GM20431 (cell line): ENCODE measurements at regions not wholly inside any gene's neighbourhood (a gene's known extent, or its start where the extent isn't known, plus 50 kb on each side); places are given as distances from the start of the nearest gene placed in this dataset.
"Not testable (repeated sequence)": the region's sequence is repeated elsewhere in the genome, so short reads cannot be mapped to it uniquely, and the experiment has no call there.

ENCODE experiments used
- in situ Hi-C: fragments of 300-500 bp; cut with MseI, MboI; formaldehyde crosslinking; loops from one replicate; pipeline ENCODE4 v1.15.0; 2020; ENCODE audit warnings: low sequenced_read_pairs; ENCODE audit not compliant: unreplicated experiment

DNA sequence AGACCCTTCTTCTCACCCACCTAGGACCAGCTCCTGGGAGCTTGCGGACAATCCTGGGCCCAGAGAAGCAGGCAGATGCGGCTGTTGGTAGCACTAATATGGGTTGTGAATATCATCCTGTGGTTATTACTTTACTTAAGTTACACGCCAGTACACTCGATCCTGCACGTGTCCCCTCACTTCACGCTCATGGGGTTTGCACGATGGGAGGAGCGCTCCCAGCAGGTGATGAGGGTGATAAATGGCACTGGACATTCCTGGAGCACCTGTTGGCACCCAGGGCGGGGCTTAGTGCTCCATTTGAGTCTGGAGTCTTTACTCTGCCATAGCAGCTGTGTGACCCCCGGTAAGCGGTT lies 335.1 kb downstream of the PREX1 start:
- in situ Hi-C loops: no loop called here

DNA sequence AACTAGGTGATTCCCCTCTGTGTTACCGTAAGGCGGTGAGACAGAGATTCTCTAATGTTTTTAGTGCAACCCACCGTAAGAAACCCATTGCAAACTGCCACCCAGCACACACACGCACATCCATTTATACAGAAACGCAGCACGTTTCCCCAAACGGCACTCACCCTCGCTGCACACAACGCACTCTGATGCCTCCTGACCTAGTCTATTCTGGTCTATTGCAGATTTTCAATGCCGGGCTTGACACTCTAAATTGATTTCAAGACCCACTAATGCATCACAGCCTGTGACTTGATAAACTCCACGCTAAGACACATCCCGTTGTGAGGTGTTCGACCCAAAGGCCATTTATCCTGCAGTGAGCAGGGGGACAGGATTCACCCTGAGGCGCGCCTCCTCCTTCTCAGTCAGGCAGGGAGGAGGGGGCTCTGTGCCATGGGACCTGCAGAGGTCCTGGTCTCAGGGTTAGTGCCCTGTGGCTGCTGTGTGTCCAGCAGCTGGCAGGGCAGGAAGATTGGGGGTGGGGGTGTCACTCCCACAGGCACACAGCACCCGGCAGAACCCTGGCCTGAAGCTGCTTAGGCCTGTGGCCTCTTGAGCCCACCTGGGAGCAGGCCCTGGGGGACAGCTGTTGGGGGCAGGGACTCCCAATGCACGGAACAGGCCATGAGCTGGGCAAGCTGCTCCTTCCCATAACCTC lies 335.6 kb downstream of the PREX1 start:
- in situ Hi-C loops: no loop called here

DNA sequence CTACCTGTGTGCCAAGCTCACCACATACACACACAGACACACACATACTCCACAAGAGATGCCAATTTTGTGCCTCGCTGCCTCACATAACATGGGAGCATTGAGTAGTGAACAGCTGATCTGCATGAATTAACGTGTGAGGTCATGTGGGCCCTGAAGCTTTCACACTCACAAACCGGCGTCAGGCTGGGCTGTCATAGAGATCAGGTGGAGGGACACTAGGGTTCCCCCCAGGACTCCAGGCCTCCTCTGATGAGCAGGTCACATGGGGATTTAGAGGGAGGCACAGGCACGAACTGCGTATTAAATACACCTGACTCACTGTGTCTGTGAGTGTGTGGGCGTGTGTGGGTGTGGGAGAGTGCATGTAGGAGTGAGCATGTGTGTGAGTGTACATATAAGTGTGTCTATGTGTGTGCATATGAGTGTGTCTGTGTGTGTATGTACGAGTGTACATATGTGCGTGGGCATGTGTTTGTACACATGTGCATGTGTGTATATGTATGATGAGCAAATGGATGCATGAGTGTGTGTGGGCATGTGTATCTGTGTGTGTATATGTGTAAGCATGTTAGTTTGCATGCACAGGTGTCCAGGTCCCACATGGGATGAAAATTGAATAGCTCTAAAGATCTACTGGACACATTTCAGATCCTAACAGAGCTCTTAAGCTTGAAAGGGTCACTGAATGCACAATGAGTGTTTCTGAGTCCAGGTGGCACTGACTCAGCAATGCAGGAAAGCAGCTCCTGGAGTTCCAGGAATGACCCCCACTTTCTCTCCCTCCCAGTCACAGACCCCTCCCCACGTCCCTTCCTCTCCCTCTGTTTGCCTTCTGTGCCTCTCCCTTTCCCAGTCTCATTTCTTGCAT lies 336.6 kb downstream of the PREX1 start:
- in situ Hi-C loops: no loop called here

DNA sequence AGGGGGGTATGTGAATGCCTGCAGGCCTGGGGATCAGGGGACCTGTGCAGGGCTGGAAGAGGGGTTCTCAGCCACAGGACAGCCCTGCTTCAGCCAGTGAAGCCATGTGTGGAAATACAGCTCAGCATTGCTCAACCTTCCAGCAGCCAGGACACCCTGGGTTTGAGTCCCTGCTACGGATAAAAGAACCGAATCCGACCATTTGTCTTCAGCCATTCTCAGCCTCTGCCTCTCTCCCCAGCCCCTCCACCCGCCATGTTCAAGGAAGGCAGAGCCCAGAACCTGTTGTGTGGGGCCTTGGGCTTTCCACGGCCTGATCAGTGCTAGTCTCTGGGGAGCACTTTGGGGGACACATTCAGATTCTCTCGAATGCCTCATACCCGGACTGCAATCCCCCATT lies 337.5 kb downstream of the PREX1 start:
- in situ Hi-C loops: not testable (repeated sequence)

DNA sequence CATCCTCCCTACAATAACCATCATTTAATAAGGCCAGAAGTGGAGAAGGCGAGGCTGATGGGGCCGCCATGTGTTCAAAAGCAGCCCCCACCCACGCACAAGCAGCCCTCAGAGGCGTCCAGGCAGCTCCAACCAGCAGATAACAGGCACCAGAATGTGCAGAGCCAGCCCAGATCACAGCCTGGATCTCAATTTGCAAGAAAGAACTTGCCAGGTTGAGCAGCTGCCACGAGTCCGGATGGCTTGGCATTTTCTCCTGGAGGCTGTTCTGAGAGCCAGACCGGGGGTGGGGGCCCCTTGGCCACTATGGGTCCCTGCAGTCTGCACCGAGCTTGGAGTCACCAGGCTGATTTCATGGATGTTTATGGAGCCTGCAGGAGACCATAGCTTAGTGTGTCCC lies 338.1 kb downstream of the PREX1 start:
- in situ Hi-C loops: no loop called here

DNA sequence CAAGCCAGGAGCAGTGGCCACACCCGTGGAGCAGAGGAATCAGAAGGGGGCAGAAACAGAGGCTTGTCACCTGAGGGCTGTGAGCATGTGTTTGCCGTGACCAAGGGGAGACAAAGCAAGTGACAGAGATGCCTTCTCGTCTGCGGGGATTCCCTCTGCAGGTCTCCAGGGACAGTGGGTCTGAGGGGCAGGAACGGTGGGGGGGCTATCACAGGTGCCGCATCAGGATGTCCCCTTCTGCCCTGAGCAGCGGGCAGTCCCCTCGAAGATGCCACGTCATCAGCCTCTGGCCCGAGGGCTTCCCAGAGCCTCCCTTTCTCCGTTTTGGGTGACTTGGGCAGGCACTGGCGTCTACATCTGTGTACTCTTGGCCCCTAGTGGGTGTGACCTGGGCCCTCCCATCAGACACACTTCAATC lies 338.7 kb downstream of the PREX1 start:
- in situ Hi-C loops: no loop called here

DNA sequence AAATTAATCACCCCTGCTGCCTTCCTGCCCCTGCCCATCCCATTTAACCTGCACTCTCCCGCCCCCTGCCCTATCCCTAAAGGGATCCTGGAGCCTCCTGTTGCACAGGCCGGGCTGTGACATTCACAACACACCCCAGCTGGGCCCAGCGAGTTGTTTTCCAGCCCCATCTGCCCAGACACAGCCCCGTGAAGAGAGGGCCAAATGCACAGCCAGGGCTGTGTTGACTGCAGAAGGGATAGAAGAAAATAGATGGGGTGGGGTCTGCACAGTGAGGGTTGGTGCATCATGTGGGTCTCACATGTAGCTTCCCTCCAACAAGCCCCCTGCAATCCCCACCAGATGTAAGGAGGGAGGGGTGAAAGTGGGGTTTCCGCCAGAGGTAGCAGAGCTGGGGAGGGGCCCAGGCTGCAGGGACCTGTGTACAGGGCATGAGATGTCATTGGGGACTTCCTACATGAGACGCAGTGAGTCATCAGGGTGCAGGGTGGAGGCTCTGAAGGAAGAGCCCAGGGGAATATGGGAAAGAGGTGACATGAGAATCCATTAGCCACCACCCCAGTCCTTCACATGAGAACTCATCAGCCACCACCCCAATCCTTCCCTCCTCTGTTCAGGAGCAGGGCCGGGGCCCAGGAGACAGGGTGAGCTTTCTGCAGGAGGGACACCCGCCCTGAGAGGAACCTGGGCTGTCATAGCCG lies 339.3 kb downstream of the PREX1 start:
- in situ Hi-C loops: not testable (repeated sequence)

DNA sequence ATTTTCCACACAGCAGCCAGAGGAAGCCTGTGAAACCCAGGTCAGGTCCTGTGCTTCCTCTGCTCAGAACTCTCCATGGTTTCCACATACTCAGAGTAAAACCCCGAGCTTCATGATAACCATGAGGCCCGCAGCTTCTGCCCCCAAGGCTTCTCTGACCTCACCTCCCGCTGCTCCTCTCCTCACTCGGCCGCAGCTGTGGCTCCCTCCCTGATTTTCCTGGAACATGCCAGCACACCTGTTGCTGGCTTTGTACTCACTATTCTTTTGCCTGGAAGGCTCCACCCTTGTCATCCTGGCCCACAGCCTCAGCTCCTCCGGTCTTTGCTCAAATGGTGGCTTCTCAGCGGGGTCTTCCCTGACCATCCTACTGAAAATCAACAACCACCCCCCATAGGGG lies 341.7 kb downstream of the PREX1 start:
- in situ Hi-C loops: no loop called here

DNA sequence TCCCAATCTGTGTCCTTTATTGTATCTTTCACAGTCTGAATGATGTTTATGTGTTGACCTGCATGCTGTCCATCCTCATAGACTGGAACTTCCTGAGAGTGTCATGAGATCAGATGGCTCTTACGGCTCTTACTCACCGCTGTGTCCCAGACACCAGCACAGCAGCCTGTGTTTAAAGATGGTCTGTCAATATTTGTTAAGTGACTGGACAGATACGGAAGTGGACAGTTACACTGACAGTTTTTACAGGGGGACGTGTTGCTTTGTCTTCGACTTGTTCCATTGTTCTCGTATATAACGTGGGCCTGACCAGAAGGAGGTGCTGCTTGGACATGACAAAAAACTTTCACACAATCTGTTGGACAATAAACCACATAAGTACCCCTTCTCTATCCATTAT lies 342.6 kb downstream of the PREX1 start:
- in situ Hi-C loops: not testable (repeated sequence)

DNA sequence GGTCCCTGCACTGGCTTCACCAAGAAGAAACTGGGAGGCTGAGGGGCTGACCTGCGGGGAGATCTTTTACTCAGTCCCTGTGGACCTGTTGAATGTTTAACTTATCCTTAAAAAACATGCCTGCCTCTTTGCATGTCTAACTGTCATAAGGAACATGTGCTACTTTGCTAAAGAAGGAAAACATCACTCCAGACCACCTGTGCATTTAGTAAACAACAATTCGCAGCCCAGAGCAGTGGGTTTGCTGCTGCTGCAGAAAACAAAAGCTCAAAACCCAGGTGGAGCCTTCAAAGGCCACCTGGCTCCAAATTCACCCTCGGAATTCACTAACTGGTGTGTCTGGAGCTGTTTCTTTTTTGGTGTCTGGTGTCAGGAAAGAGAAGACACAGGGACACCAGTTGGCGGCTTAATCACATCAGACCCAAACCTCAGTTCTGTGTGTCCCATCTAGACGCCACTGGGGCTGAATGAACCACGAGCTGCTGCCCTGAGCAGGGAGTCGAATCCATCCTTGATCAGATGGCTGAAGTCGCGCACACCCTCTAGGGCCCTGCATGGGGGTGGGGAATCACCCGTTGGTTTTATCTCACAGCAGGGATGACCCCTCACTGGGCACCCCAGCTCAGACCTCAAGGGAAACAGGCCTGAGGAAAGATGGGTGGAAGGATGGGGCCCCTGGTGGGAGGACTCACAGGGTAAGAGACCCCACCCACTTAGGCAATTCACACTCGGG lies 344.3 kb downstream of the PREX1 start:
- in situ Hi-C loops: no loop called here

DNA sequence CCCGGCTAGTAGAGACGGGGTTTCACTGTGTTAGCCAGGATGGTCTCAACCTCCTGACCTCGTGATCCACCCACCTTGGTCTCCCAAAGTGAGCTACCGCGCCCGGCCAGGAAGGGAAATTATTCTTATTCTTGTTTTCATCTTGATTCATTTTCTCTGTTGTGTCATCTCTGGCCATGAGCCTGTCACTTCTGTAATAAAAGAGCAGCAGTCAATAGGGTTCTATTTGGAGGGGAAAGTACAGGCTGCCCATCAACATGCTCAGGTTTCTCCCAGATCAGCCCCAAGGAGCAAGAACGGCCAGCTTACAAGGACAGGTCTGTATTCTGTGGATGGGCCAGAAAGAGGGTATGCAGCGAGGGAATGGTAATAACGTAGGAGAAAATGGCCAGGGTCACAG lies 345.0 kb downstream of the PREX1 start:
- in situ Hi-C loops: no loop called here

DNA sequence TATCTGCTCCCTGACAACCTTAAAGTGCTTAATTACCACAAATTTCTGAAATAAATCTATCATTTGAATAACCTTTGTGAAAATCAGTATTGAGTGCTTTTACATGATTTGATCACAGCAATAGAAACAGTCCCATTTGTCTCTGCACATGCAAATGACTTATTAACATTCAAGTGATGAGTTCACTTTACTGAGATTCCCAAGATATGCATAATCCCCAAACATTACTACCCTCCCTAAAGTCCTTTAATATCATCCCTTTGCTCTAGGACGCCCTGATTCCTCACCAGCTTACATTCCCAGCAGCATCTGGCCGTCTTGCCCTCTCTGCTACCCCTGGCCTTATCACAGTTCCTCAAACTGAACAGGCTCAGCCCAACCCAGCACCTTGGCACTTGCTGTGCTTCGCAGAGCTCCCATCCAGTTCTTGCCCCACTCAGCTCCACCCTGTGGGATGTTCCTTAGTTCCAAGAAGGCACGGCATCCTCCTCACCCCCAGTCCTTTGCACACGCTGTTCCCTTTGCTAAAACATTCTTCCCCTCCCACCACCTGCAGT lies 347.5 kb downstream of the PREX1 start:
- in situ Hi-C loops: no loop called here

DNA sequence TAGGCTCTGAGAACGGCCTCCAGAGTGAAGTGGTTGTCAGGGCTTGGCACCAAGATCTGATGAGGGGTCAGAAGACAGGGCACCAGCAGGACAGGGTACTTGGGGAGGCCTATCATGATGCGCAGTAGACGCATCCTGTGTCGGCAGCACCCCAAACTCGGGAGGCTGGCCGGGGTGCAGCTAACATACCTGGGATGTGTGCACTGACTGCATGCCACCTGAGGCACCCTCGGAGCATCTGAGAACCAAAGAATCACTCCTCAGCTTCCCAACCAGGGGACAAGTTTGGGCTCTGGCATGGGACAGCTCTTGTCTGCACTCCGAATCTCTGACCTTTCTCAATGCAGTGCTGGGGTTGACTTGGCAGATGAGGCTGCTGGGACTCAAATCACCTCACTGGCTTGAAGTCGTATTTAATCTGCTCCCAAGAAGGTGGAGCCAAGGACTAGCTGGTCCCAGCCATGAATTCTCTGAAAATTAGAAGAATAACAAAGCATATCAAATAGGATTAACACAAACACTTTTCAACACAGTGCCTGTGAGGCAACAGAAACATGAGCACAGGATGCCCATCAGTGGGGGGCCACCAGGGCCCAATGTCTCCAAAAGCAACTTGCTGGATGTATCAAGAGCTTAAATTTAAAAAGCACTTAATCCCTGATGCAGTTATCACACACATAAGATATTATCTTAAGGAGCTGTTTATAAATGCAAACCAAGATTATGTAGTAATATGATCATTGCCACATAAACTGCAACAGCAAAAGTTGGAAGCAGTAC lies 348.8 kb downstream of the PREX1 start:
- in situ Hi-C loops: no loop called here

DNA sequence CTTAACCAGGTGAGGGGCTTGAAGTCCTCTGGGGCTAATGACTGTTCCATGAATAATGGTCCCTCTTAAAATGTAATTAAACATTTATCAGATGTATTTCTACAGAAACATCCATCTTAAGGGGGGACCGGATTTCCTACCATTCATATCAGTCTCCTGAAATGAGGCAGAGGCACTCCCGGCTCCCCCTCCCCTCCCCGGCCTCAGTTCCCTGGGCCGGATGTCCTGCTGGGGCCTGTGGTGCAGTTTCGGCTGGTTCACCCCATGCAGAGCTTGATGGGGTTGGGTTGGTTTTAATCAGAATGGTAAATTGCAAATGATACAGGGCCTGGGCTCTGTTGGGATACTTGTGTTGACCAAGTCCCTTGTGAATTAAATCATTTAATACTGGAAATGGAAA lies 349.4 kb downstream of the PREX1 start:
- in situ Hi-C loops: no loop called here

DNA sequence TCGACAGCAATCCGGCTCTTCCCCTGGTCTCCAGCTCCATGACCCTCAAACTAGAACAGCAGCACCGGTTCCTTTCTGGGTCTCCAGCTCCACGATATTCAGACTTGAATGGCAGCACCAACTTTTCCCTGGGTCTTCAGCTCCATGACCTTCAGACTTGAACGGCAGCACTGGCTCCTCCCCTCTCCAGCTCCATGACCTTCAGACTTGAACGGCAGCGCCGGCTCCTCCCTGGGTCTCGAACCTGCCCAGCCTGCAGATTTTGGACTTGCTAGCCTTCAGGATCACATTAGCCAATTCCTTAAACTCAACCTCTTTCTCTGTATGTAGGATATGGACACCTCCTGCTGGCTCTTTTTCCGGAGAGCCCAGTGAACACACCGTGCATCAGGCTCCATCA lies 350.9 kb downstream of the PREX1 start:
- in situ Hi-C loops: no loop called here

DNA sequence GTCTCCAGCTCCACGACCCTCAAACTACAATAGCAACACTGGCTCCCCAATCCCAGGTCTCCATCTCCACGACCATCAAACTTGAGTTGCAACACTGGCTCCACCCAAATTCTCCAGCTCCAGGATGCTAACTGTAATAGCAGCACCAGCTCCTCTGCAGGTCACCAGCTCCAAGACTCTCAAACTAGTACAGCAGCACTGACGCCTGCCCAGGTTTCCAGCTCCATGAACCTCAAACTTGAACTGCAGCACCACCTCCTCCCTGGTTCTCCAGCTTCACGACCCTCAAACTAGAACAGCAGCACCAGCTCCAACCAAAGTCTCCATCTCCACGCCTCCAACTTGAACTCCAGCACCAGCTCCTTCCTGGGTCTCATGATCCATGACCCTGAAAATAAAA lies 353.8 kb downstream of the PREX1 start:
- in situ Hi-C loops: no loop called here

DNA sequence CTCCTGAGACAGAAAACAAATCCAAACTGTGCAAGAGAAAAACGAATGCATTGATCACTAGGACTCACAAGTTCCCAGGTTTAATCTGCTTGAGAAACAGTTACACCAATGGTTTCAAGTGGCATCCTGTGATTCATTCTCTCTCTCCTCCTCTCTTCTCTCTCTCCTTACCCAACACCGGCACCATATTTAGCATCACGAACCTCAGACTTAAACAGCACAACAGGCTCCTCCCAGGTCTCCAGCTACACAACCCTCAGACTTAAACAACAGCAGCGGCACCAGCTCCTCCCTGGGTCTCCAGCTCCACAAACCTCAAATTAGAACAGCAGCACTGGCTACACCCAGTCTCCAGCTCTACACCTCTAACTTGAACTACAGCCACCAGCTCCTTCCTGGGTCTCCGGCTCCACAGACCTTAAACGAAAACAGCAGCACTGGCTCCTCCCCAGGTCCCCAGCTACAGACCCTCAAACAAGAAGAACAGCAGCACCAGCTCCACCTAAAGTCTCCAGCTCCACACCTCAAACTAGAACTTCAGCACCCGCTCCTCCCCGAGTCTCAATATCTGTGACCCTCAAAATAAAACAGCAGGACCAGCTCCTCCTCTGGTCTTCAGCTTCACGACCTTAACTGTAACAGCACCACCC lies 355.9 kb downstream of the PREX1 start:
- in situ Hi-C loops: no loop called here

DNA sequence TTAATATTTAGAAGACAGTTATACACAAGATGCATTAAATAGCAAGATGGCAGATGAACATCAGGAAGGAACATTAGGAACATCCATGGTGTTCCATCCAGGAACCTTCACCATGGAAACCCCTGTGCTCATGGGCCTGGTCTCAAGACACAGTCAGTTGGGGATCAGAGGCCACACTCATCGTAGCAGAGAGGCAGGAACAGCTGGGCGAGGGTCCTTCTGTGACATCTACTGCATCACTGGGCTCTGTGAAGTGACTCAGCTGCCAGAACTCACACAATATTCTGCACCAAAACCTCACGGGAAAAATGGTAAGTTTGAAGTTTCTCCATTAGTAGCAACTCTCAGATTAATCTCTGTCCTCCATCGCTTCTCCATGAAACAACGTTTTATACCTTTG lies 356.6 kb downstream of the PREX1 start:
- in situ Hi-C loops: no loop called here

DNA sequence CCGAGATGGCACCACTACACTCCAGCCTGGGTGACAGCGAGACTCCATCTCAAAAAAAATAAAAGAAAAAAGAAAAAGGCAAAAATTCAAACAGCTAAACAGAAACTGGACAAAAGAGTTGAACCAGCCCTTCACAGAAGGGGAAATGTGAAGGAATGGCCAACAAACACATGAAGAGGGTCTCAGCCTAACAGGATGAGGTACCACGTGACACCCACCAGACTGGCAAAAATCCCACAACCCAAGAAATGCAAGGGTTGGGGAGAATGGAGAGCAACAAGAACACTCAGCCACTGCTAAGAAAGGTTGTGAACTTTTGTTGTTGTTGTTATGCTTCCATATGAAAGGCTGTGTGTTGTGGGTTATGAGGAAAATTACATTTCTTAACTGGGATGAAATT lies 357.7 kb downstream of the PREX1 start:
- in situ Hi-C loops: no loop called here
